ENCODE measurements at regions not wholly inside any gene's neighbourhood (a gene's known extent, or its start where the extent isn't known, plus 50 kb on each side); places are given as distances from the start of the nearest gene placed in this dataset.
"Not testable (repeated sequence)": the region's sequence is repeated elsewhere in the genome, so short reads cannot be mapped to it uniquely, and the experiment has no call there.

DNA sequence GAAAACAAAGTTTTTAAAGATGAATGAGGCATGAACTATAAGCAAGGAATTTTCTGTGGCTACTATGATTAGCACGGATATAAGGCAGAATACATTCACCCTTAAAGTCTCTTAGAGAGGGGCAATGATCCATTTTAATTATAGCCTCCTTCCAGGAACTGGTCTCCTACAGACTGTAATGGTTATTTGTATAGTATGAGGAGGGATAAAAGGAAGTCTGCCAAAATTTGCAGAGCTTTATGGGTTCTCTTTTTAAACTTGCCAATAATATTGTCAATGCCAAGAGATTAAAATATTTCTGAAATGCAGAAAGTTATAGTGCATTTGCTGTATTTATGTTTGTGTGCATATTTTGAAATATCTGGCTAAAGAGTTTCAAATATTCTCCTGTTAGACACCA is 271.4 kb upstream of the LUZP2 start:
- DNase-seq: no peak

- no peak for DNase-seq
Observed at GRCh38 chr11:24226606-24227005, 270.2 kb upstream of the LUZP2 start.

GRCh38 chr11:24233041-24233440 is 263.8 kb upstream of the LUZP2 start:
- DNase-seq: no peak

GRCh38 chr11:24234822-24235508 is 261.9 kb upstream of the LUZP2 start:
- DNase-seq: peak; percentile 82

DNA sequence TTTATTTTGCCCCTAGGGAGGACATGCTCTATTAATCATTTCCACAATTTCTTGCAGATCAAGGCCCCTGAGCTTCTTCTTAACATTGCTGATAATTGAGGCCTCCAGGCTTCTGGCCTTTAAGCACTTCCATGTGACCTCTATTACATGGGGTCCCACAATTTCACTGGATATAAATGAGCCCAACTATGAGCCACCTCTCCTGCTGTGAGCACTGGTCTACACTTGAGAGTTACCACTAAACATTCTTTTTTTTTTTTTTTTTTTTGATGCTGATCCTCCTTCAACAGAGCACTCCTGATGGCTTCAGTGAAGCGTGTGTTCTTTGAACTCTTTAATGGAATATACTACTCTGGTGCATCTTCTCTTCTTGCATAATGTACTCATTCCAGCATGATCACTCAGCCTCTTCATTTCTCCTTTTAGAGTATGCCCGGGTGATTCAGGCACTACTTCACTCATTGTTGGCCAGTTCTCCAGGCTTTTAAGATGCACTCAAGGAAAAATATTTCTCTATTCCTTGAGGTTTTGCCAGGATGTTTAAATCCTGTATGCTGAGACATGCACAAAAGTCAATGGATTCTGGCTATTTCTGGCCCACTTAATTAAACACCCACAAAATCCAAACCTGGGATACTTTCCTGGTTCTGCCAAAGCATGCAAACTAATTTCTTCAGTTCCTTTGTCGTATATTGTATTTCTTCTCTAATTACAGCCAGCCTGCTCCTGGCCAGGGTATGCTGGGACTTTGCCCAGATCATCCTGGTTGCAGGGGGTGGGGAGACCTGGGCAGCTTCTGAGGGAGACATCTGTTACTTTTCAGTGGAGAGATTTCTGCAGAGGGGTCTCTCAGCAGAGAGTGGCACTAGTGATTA is 257.8 kb upstream of the LUZP2 start:
- peak; percentile 74 for DNase-seq

- no peak for DNase-seq
Observed at GRCh38 chr11:24239930-24240329, 256.9 kb upstream of the LUZP2 start.

DNA sequence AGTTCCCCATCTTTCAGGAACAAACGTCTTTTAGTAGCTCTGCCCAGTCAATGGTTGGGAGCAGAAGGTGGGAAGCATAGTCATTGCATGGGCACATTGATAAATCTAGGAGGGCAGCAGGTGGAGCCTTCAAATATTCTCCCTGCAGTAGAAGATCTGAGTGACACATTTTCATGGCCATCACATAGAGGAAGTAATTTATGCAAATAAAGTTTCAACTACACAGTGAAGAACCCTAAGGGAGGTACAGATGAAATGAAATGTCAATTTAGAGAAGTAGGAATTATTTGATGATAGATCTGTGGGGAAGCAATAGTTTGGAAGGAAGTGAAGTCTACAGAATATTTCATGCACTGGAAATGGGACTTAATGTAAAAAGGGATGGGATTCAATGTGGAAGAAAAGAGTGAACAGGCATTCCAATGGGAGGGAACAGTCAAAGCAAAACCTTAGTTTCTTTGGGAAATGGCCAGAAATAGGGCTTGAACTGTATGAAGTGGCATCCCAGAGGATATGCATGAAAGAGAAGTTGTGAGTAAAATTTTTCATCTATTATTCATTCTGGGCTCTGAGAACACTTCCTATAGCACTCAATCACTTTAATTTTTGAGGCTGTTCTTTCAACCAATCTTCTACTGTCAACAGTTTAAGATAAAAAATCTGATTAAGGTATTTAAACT is 256.2 kb upstream of the LUZP2 start:
- DNase-seq: peak; percentile 29

DNA sequence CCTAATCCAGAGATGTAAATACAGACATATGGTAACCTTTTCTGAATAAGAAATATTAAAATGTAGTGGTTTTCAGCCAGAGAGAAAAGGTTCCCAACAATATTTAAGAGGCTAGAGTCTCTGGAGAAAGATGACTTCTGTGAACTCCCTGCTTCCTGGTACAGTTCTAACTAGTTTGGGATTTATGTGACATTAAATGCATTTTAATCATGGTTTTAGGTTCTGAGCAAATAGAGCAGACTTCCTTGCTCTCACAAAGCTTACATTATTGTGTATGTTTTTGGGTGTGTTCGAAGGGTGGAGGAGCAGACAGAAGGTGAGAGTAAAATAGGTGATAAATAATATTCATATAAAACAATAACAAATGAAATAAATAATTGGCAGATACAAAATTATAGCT is 250.1 kb upstream of the LUZP2 start:
- DNase-seq: no peak

DNA sequence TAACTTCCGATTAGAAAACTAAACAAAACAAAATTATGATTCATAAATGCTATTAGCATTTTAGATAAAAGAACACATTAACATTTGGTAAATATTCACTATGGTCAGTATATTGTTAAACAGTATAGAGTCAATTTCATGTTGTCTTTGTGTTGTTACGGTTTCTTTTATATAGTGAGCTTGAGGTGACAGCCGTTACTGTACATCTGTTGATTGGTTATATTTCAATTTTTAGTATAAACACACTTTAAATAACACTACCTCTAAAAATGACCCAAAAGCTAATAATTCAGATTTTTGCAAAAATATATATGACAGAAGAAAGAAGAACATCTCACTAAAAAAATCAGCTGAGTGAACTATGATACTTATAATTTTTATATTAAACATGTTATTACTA is 249.0 kb upstream of the LUZP2 start:
- no peak for DNase-seq

- no peak for DNase-seq
Observed at GRCh38 chr11:24249921-24250320, 246.9 kb upstream of the LUZP2 start.

GRCh38 chr11:24253237-24253760 is 243.6 kb upstream of the LUZP2 start:
- DNase-seq: no peak

DNA sequence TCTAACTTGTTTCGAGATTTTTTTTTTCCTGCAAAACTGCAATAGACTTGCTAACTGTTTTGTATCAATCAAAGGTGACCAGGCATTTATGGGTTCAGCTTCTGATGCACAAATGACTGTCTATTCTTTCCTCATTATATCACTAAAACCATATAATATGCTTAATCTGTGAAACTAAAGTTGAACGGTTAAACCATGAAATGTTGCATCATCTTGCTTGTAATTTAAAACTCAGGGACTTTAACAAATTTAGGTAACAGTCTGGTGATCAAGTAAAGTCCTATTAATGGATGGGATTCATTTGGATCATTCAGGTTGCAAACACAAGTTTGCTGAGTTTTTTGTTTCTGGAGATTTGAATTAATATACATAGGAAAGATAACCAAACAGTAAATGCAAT is 232.0 kb upstream of the LUZP2 start:
- no peak for DNase-seq

DNA sequence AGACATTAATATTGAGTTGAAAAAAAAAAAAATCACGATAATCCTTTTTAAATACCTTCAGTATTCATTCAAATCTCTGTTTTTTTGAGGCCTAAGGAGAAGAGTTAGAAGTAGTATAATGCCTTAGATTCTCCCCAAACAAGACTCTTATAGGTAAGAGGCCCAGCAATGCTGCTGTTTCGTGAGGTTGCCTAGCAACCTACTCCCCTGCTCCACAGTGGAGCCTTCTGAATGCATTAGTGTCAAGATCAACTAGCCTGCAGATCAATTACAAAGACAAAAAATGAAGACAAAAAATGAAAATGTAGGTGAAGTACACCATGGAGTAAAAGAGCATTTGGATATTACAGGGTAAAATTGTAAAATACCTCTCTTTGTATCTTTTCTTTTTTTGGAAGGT is 229.8 kb upstream of the LUZP2 start:
- no peak for DNase-seq

GRCh38 chr11:24271798-24272197 is 225.1 kb upstream of the LUZP2 start:
- DNase-seq: no peak

GRCh38 chr11:24274214-24274781 is 222.6 kb upstream of the LUZP2 start:
- not testable (repeated sequence) for DNase-seq

DNA sequence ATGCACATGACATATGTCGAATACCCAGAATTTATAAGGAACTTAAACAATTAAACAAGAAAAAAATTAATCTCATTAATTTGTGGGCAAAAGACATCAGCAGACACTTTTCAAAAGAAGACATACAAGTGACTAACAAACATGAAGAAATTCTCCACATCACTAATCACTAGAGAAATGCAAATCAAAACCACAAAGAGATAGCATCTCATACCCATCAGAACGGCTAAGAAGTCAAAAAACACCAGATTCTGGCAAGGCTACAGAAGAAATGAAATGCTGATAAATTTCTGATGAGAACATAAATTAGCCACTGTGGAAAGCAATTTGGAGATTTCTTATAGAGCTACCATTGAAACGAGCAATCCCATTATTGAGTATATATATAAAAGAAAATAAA is 210.6 kb upstream of the LUZP2 start:
- no peak for DNase-seq

- DNase-seq: peak; percentile 3
Observed at GRCh38 chr11:24289301-24289700, 207.6 kb upstream of the LUZP2 start.

- no peak for DNase-seq
Observed at GRCh38 chr11:24293964-24294363, 202.9 kb upstream of the LUZP2 start.

DNA sequence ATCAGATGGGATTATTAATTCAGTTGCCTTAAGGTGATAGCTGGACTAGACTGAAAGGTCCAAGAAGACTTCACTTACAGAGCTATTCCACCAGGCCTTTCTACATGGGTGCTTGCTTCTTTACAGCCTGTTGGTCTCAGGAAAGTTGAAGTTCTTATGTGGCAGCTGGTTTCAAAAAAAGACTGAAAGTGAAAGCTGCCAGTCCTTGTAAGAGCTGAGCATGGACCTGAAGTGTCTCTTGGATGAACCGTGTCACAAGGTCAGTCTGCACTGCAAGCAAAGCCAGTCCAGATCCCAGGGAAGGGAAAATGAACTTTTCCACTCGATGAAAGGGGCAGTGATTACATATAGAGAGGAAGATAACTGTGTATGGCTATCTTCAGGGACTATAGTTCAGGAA is 201.5 kb upstream of the LUZP2 start:
- DNase-seq: no peak

DNA sequence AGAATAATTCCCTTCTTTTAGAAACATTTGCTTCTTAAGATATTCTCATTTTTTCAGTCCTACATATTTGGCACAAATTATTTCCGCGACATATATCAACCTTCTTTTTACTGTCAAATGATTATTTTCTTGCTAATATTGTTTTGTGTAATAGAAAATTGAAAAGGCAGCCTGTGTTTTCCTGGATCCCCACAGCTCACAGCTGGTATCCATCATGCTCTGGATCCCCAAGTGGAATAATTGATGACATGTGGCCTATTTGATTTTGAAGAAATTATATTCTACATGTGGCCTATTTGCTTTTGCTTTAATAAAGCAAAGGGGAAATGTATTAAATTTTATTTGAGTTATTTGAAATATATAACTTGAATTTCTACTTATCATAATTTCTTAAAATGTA is 199.4 kb upstream of the LUZP2 start:
- DNase-seq: no peak

DNA sequence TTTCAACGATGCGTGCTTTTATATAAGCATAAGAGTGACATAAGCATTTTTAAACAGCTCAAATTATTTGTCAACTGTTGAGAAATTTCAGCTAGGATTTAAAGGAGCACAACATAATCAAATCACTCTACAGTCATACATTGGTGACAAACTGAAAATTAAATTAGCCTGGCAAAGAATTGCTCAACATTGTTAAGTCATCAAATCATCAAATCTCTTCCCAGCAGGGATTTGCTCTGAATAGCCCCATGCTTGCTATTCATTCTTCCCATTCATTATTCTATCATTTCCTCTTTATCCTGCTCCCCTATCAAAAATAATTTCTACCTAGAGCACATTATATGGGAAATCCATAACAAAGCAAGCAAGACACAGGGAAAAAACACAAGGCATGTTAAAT is 198.7 kb upstream of the LUZP2 start:
- no peak for DNase-seq

GRCh38 chr11:24311974-24312373 is 184.9 kb upstream of the LUZP2 start:
- DNase-seq: no peak

All from NCI-H226 (cell line).